CD4-positive, alpha-beta T cell treated with Interleukin-17A for 1 hour (primary cell): ENCODE measurements at regions not wholly inside any gene's neighbourhood (a gene's known extent, or its start where the extent isn't known, plus 50 kb on each side); places are given as distances from the start of the nearest gene placed in this dataset.

Experiments
- DNase-seq: peaks from one replicate; pipeline ENCODE4 v3.0.0-alpha.2; 2020

GRCh38 chr3:72316501-72317279 is 531.6 kb downstream of the SHQ1 start:
- DNase-seq, result no peak

- DNase-seq, result no peak
These were observed 528.4 kb upstream of the PROK2 start for GRCh38 chr3:72313308-72313707.

- no peak for DNase-seq
These were observed 527.4 kb upstream of the PROK2 start for GRCh38 chr3:72312339-72312738.

- no peak for DNase-seq
These were observed 526.5 kb upstream of the PROK2 start for GRCh38 chr3:72311425-72311824.

- peak; percentile 27 for DNase-seq
These were observed 525.8 kb upstream of the PROK2 start for GRCh38 chr3:72310419-72311380.

GRCh38 chr3:72309661-72310418 is 524.9 kb upstream of the PROK2 start:
- DNase-seq, result no peak

GRCh38 chr3:72308641-72309040 is 523.7 kb upstream of the PROK2 start:
- DNase-seq, result no peak

- no peak for DNase-seq
These were observed 522.6 kb upstream of the PROK2 start for GRCh38 chr3:72307438-72308115.

GRCh38 chr3:72306800-72307341 is 521.9 kb upstream of the PROK2 start:
- DNase-seq, result no peak

- DNase-seq, result no peak
These were observed 519.0 kb upstream of the PROK2 start for GRCh38 chr3:72303926-72304325.

GRCh38 chr3:72301779-72302178 is 516.8 kb upstream of the PROK2 start:
- no peak for DNase-seq

- DNase-seq, result no peak
These were observed 515.7 kb upstream of the PROK2 start for GRCh38 chr3:72300621-72301020.

- DNase-seq, result no peak
These were observed 514.9 kb upstream of the PROK2 start for GRCh38 chr3:72299823-72300222.

- DNase-seq, result no peak
These were observed 514.4 kb upstream of the PROK2 start for GRCh38 chr3:72299321-72299802.

GRCh38 chr3:72298201-72299152 is 513.5 kb upstream of the PROK2 start:
- no peak for DNase-seq

GRCh38 chr3:72297481-72297880 is 512.5 kb upstream of the PROK2 start:
- no peak for DNase-seq

- no peak for DNase-seq
These were observed 511.6 kb upstream of the PROK2 start for GRCh38 chr3:72296477-72297111.

GRCh38 chr3:72295962-72296450 is 511.1 kb upstream of the PROK2 start:
- DNase-seq, result no peak

GRCh38 chr3:72295276-72295961 is 510.5 kb upstream of the PROK2 start:
- no peak for DNase-seq
